ENCODE measurements at regions not wholly inside any gene's neighbourhood (a gene's known extent, or its start where the extent isn't known, plus 50 kb on each side); places are given as distances from the start of the nearest gene placed in this dataset.
"Not testable (repeated sequence)": the region's sequence is repeated elsewhere in the genome, so short reads cannot be mapped to it uniquely, and the experiment has no call there.

DNA sequence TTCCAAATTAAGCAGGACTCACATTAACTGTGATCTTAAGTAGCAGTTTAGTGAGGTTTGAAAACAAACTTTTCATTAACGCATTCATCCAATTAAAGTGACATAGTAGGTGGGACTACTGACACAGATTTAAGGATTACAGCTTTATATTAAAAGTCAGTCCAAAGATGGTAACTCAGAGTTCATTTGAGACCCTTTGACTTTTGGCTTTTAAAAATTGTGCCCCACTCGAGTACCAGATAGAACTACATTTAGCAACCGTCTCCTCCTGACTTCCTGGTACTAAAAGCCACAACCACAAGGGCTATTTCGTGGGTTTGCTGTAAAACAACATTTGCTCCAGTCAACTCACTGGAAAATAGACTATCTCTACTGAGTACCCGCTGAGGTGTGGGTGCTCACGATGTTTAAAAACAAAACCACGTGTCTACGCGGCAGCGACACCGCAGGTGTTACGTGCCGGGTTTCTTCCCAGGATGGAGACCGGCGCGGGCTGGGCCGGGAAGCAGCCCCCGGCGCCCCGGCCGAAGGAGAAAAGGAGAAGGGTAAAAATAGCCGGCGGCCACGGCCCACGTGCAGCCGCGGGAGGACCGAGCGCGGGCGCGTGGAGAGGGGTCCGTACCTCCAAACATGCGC is 120.6 kb downstream of the PRR15 start:
- TF ChIP-seq POLR2A (IDR thresholded peaks at IDR 0.05; ENCODE audit: low read length); GATA1 (IDR thresholded peaks at IDR 0.05; ENCODE audit: low read depth, low read length): not testable (repeated sequence)

Data from erythroblast (primary cell).